ENCODE measurements at regions not wholly inside any gene's neighbourhood (a gene's known extent, or its start where the extent isn't known, plus 50 kb on each side); places are given as distances from the start of the nearest gene placed in this dataset.
"Not testable (repeated sequence)": the region's sequence is repeated elsewhere in the genome, so short reads cannot be mapped to it uniquely, and the experiment has no call there.

- DNase-seq (ENCODE audit: low read depth in 2 of 2) = no peak
These were observed 119.7 kb downstream of the MACROH2A1 start for GRCh38 chr5:135279328-135279727.

DNA sequence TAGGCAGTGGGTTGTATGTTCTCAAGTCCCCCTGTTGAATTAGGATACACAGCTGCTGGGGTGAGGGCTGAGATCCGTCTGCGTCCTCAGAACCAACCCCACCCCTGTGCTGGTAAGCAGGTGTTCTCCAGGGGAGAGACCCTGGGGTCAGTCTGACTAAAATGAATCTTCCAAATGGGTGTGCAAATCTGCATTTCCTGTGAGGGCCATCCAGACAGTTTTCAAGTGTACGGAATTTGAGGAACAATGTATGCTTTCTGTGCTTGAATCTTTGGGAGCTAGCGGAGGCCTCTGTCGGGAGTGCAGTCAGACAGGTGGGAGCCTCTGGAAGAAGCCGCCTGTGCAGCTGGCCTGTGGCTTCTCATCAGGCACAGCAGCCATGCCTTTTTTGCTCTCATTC, 122.9 kb downstream of the MACROH2A1 start:
- no peak for DNase-seq (ENCODE audit: low read depth in 2 of 2)

DNA sequence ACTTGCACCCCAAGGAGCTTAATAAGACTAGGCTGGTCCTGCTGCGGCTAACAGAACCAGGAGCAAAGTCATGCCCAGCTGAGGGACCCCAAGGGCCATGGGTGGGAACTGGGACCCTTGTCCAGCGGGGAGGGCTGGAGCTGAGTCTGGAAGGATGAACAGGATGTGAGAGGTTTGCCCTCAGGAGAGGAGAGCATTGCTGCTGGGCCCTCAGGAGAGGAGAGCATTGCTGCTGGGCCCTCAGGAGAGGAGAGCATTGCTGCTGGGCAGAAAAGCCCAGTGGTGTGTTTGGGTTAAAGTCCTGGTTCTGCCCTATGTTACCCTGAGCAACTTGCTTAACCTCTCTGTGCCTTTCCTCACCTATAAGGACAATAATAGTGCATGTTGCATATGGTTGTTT, 125.8 kb downstream of the MACROH2A1 start:
- DNase-seq (ENCODE audit: low read depth in 2 of 2) = no peak

- DNase-seq (ENCODE audit: low read depth in 2 of 2) = no peak
These were observed 126.7 kb downstream of the MACROH2A1 start for GRCh38 chr5:135272311-135272805.

DNA sequence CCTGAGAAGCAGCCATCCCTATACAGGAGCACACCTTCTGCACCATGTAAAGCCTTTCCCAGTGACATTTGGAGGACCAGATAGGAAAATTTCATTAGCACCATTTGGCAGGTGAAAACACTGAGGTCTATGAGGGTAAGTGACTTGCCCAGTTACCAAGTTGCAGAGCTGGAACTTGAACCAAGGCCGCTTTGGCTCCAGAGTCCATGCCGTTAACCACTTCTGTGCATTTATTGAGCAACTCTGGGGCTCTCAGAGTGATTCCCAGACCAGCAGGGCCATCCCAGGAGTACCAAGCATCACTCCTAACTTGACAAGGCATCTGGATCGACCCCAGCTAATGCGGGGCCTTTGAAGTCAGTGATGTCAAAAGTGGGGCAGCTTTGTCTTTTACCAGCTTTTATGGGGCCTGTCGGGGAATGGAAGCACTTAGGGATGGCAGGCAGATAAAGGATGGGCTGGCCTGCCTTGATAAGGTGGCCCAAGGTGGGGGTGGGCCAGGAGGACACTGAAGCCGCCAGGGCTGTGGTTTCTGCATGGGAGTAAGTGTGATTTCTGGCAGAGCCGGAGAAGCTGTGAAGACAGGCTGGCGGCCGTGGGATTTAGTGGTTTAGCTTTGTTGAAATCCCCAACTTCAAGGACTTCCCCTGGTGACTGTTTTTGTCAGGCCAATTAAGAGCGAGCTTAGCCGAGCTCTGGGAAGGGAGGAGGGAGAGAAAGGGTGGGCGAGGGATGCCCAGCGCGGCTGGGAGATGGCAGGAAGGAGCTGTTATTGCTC, 127.3 kb downstream of the MACROH2A1 start:
- no peak for DNase-seq (ENCODE audit: low read depth in 2 of 2)

DNA sequence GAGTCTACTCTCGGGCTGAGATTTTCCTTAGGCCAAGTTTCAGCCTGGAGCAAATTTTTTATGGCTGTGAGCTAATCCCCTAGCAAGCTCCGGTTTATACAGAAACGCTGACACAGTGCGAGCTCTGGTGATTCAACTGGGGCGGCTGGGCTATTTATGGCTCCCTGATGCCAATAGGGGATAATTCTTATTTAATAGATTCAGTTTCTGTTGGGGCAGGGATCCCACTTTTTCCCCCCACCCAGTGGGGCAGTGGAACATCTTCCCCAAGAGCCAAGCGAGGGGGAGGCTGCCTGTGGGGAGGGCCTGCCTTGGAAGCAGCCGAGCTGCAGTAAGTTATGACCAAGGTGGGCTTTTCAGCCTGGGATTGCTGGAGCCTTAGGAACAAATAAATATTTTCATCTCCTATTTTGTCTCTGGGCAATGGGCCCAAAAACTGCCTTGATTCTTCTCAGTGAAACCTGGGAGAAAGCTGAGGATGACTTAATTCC, 129.1 kb downstream of the MACROH2A1 start:
- no peak for DNase-seq (ENCODE audit: low read depth in 2 of 2)

DNA sequence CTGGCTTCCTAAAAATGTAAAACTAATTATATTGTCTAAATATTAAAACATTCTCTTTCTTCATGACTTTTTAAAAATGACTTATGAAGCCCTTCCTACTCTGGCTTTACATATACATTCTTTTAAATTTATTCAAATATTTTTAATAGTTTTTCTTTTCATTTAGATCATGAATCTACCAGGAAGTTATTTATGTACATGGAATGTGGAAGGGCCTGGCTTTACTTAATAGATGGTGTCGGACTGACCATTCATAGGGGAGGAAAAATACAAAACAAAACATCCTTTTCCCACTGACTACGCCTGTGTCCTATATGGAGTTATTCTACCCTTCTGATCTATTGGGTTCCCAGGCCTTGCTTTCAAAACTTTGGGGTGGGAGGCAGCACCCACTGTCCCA, 129.8 kb downstream of the MACROH2A1 start:
- DNase-seq (ENCODE audit: low read depth in 2 of 2) = no peak

DNA sequence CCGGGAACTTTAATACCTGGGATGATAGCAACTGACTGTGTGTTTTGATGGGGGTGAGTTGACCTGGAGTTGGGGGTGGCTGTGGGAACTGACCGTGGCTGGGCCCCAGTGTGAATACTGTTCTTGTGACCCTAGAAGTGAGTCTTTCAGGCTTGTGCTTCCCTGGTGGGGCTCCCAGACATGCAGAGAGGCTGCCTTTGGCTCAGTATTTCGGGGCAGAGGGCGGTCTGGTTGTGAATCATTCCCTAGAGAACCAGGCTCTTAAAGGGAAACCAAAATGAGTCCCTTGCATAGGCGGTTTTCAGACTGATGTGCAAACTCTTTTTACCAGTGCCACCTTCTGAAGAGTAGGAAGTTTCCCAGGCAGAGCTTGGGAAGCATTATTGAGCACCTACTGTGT, 132.1 kb downstream of the MACROH2A1 start:
- no peak for DNase-seq (ENCODE audit: low read depth in 2 of 2)

DNA sequence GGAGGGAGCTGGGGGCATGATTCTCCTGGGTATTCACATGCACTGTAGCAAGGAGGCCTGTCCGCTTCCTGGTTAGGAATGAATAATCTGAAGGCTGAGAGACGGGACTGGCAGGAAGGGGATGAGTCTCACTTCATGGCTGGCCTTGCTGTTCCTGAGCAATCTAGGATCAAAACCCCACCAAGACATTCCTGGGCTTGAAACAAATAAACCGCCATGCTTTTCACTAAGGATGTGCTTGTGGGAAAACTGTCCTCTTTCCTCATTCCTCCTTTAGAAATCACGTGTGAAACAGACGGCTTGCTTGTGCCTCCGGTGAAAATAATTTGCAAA, 132.8 kb downstream of the MACROH2A1 start:
- DNase-seq (ENCODE audit: low read depth in 2 of 2) = no peak

DNA sequence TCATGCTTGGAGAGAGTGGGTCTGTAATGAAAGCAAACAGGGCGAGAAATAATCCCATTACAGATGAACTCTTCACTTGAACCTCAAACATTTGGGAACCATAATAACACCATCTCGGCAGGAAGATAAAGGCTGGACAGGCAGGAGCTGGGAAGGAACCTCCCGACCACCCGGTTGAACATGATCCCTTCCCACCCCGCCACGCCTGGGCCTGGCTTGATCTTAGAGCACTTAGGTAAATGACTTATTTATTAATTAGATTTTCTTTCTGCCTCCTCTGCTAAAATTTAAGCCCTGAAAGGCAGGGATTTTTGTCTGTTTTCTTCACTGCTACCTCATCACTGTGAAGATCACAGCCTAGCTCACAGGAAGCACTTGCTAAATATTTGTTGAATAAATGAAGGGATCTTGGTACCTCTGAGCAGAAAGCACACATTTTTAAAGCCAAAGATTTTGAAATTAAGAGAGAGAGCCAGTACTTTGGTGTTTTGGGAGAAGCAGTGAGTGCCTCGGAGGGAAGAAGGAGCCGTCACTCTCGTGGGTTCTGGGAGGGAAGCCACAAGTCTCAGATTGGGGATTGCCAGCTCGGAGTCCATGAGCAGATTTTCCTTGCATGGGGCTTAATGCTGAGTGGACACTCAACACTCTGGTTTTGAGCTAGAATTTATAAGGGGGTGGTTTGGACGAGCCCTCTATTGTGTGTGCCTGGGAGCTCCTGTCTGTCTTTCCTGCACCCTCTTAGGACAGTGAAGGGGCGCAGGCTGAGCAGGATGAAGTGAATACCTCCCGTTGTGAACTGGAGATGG, 133.3 kb downstream of the MACROH2A1 start:
- DNase-seq (ENCODE audit: low read depth in 2 of 2) = no peak

DNA sequence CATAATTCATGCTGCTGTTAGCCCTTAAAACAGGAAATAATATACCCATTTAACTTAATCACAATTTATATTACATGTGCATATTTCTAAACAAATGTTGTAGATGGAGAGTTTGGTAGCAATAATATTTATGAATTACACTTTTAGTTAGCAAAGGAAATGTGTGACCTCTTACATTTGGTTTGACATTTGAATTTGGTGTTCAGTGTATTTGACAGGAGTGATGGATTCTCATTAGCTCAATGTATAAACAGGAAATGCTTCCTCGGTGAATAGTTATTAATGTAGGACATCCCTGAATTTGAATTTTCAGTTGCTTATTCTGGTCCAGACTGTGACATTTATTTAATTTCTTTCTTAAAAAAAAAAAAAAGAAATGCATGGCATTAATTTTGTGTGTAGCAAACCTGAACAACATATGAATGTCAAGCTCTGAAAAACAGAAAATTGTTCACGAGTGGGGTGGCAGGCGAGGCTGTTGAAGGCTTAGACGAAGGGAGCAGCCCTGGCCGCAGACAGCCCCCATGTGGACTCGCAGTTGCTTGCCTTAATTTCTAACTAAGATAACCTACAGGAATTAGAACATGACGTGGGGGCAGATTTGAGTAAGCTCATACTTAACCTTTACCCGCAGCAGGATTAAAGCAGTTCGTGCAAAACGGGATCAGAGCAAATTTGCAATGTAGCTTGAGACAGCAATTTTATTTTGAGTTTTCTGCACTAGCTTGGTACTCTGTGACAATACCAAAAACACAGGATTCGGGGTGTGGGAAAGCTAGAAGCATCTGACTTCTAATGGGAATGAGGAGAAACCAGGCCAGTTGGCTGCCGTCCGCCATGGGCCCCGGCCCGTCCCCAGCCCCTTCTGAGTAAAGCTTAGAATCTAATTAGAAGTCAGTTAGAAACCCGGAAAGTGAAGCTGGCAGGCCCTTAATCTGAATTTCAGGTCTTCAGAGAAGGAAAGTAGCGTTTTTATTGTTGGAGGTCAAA, 134.3 kb downstream of the MACROH2A1 start:
- DNase-seq (ENCODE audit: low read depth in 2 of 2) = no peak

DNA sequence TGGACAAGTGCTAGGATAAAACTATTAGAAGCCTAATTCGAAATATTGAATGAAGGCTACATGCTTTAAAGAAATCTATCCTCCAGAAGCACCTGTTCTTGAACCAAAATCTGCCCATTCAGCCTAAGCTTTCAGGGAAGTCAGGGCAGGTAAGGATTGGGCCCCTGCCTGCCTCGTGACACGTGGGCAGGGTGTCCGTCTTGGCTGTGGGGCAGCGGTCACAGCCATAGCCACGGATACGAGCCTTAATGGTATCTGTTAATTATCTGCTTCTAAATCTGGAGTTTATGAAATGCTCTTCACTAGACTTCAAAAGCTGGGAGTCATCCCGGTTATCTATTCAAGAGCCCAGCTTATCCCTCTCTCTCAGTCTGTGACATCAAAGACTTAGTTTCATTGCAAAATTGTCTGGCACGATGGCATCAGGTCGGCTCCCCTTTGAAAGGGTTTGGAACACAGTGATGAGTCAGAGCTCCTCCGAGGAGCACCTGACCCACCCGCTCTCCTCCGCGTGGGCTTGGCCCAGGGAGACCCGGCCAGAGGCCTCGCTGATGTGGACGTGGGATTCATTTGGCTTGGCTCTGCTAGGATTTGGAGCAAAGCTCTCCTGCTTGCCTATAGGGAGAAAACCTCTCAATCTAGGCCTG, 135.9 kb downstream of the MACROH2A1 start:
- no peak for DNase-seq (ENCODE audit: low read depth in 2 of 2)

GRCh38 chr5:135262364-135262763, 136.7 kb downstream of the MACROH2A1 start:
- no peak for DNase-seq (ENCODE audit: low read depth in 2 of 2)

DNA sequence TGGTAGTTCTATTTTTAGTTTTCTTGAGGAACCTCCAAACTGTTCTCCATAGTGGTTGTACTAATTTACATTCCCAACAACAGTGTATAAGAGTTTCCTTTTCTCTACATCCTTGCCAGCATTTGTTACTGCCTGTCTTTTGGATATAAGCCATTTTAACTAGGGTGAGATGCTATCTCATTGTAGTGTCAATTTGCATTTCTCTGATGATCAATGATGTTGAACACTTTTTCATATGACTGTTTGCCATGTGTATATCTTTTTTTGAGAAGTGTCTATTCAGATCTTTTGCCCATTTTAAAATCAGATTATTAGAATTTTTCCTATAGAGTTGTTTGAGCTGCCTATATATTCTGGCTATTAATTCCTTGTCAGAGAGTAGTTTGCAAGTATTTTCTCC, 138.9 kb downstream of the MACROH2A1 start:
- not testable (repeated sequence) for DNase-seq (ENCODE audit: low read depth in 2 of 2)

- no peak for DNase-seq (ENCODE audit: low read depth in 2 of 2)
These were observed 143.4 kb downstream of the MACROH2A1 start for GRCh38 chr5:135255461-135256178.

DNA sequence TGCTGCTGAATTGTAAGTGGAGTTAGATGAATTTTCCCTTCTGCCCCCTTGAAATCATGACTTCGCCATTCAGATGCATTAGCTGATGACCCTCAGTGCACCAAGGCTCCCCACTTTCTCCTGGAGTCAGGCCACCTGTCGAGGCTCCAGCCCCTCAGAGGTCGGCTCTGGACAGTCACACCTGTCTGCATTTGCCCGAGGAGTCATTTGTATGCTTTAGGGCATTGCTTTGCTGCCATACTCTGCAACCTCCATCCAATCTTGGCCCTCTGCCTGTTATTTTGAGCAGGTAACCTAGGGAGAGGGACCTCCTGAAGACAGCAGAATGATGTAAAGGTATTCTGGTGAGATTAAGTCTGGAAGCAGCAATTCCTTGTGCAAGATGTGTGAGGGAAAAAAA, 144.8 kb downstream of the MACROH2A1 start:
- DNase-seq (ENCODE audit: low read depth in 2 of 2) = no peak

- no peak for DNase-seq (ENCODE audit: low read depth in 2 of 2)
These were observed 145.3 kb downstream of the MACROH2A1 start for GRCh38 chr5:135253601-135254178.

- no peak for DNase-seq (ENCODE audit: low read depth in 2 of 2)
These were observed 147.9 kb downstream of the MACROH2A1 start for GRCh38 chr5:135251093-135251492.

GRCh38 chr5:135250671-135251070, 148.4 kb downstream of the MACROH2A1 start:
- DNase-seq (ENCODE audit: low read depth in 2 of 2) = no peak

- no peak for DNase-seq (ENCODE audit: low read depth in 2 of 2)
These were observed 149.4 kb downstream of the MACROH2A1 start for GRCh38 chr5:135249658-135250057.
